PC-9 (cell line): ENCODE measurements at regions not wholly inside any gene's neighbourhood (a gene's known extent, or its start where the extent isn't known, plus 50 kb on each side); places are given as distances from the start of the nearest gene placed in this dataset.

ENCODE experiments used
- BruUV-seq: library from RNA; stranded (reverse); fragments of 400-500 nt; replicated peaks from 2 replicates; lab custom pipeline; 2021; lab: Mats Ljungman, UMichigan
- CTCF ChIA-PET: fragments of 300-600 bp; sonication (Branson Sonifier 250); formaldehyde crosslinking; loops from one replicate; lab custom pipeline; 2022; ENCODE audit warnings: antibody characterized with exemption; lab: Charles Lee
- POLR2A ChIA-PET: fragments of 300-600 bp; sonication (Branson Sonifier 250); formaldehyde crosslinking; loops from one replicate; lab custom pipeline; 2022; ENCODE audit warnings: antibody characterized with exemption; ENCODE audit not compliant: unreplicated experiment; lab: Charles Lee
- DNase-seq, 2 experiments: peaks; one replicate each; pipeline versions ENCODE4 v3.0.0 to v3.0.0-alpha.2; 2015 to 2022; ENCODE audit warnings: mixed read lengths in 1 of 2
- H2AFZ ChIP-seq: fragments of 200-600 bp; sonication (generic); 2 replicates; pipeline ENCODE4 v1.8.1; 2017; ENCODE audit warnings: antibody characterized with exemption
- H3F3A ChIP-seq: fragments of 200-600 bp; sonication (generic); 2 replicates; pipeline ENCODE4 v1.8.1; 2017; ENCODE audit warnings: antibody characterized with exemption, mild to moderate bottlenecking, low read depth; ENCODE audit not compliant: insufficient read depth
- H3K27ac ChIP-seq: fragments of 200-600 bp; sonication (generic); 2 replicates; pipeline ENCODE4 v1.6.1; 2016; ENCODE audit warnings: mixed run types
- H3K27me3 ChIP-seq: fragments of 200-600 bp; sonication (generic); 2 replicates; pipeline ENCODE4 v1.6.1; 2016; ENCODE audit warnings: low read depth, mixed run types; ENCODE audit not compliant: insufficient read depth
- H3K36me3 ChIP-seq: fragments of 200-600 bp; sonication (generic); 2 replicates; pipeline ENCODE4 v1.6.1; 2016; ENCODE audit warnings: low read depth, mixed run types
- H3K4me1 ChIP-seq: fragments of 200-600 bp; sonication (generic); replicated peaks from 2 replicates; pipeline ENCODE4 v1.6.1; 2016; ENCODE audit warnings: mixed run types; ENCODE audit not compliant: insufficient read depth
- H3K4me2 ChIP-seq: fragments of 200-600 bp; sonication (generic); 2 replicates; pipeline ENCODE4 v1.6.1; 2017; ENCODE audit warnings: mixed run types
- H3K4me3 ChIP-seq: fragments of 200-600 bp; sonication (generic); 2 replicates; pipeline ENCODE4 v1.6.1; 2016; ENCODE audit warnings: mixed run types
- H3K79me2 ChIP-seq: fragments of 200-600 bp; sonication (generic); 2 replicates; pipeline ENCODE4 v1.6.1; 2017; ENCODE audit warnings: low read depth, mixed run types
- H3K9me2 ChIP-seq: fragments of 200-600 bp; sonication (generic); 2 replicates; pipeline ENCODE4 v1.8.1; 2017; ENCODE audit warnings: mild to moderate bottlenecking; ENCODE audit not compliant: insufficient read depth
- H3K9me3 ChIP-seq: fragments of 200-600 bp; sonication (generic); 2 replicates; pipeline ENCODE4 v1.8.1; 2016; ENCODE audit warnings: low read depth; ENCODE audit not compliant: insufficient read depth
- H4K20me1 ChIP-seq: fragments of 200-600 bp; sonication (generic); 2 replicates; pipeline ENCODE4 v1.8.1; 2017; ENCODE audit not compliant: insufficient read depth
- CTCF ChIP-seq: fragments of 200-600 bp; sonication (generic); conservative IDR thresholded peaks from 2 replicates; pipeline ENCODE4 v1.6.1; 2017; ENCODE audit warnings: mixed run types, antibody characterized with exemption, mild to moderate bottlenecking, moderate library complexity
- EZH2 ChIP-seq: fragments of 200-600 bp; sonication (generic); IDR thresholded peaks from 2 replicates; pipeline ENCODE4 v1.8.0; 2017; ENCODE audit warnings: antibody characterized with exemption, low read depth
- intact Hi-C: fragments of 100-400 bp; cut with micrococcal nuclease; formaldehyde crosslinking; loops from one replicate; pipeline ENCODE4 v1.10.0; 2022; ENCODE audit not compliant: unreplicated experiment

- intact Hi-C loops = no loop called here
Observed at GRCh38 chr5:97545446-97545845, 362.4 kb upstream of the RIOK2 start.

GRCh38 chr5:97545886-97546535 lies 363.0 kb upstream of the RIOK2 start:
- Histone ChIP-seq H3K27me3 (no peaks in the 10 kb centered on the region), H3K9me2 (no peaks in the 10 kb centered on the region), H3K27ac (no peak overlapping the region), H3K36me3 (no peaks in the 10 kb centered on the region), H4K20me1 (no peaks in the 10 kb centered on the region), H3K79me2 (no peaks in the 10 kb centered on the region), H3K4me2 (no peak overlapping the region), H3K9me3 (no peaks in the 10 kb centered on the region), H3K4me1 (no peaks in the 10 kb centered on the region), H2AFZ (no peak overlapping the region), H3K4me3 (no peak overlapping the region), H3F3A (no peaks in the 10 kb centered on the region)
- ChIA-PET POLR2A (no interaction called here), CTCF (no interaction called here)
- TF ChIP-seq EZH2 = no peak
- no peak for TF ChIP-seq CTCF
- intact Hi-C loops = no loop called here
- no TSS peak for BruUV-seq
- DNase-seq = no peak

More at GRCh38 chr5:97545446-97545845, 362.4 kb upstream of the RIOK2 start:
- Histone ChIP-seq H3K4me1 (no peaks in the 10 kb centered on the region), H3K9me3 (no peaks in the 10 kb centered on the region), H3K27me3 (no peaks in the 10 kb centered on the region), H3K9me2 (no peaks in the 10 kb centered on the region), H3K36me3 (no peaks in the 10 kb centered on the region), H4K20me1 (no peaks in the 10 kb centered on the region), H3K4me2 (no peak overlapping the region), H3K27ac (no peak overlapping the region), H3K79me2 (no peaks in the 10 kb centered on the region), H3K4me3 (no peak overlapping the region), H2AFZ (no peak overlapping the region), H3F3A (no peaks in the 10 kb centered on the region)
- ChIA-PET POLR2A (no interaction called here), CTCF (no interaction called here)
- DNase-seq = no peak
- TF ChIP-seq EZH2 = no peak
- no TSS peak for BruUV-seq

- Histone ChIP-seq H3K9me2 (no peaks in the 10 kb centered on the region), H3K27ac (no peak overlapping the region), H3K4me2 (no peak overlapping the region), H2AFZ (no peak overlapping the region), H3K9me3 (no peaks in the 10 kb centered on the region), H4K20me1 (no peaks in the 10 kb centered on the region), H3K4me1 (no peaks in the 10 kb centered on the region), H3K79me2 (no peaks in the 10 kb centered on the region), H3F3A (no peaks in the 10 kb centered on the region), H3K27me3 (no peaks in the 10 kb centered on the region), H3K4me3 (no peak overlapping the region), H3K36me3 (no peaks in the 10 kb centered on the region)
- POLR2A ChIA-PET = no interaction called here
- intact Hi-C loops = no loop called here
- no peak for DNase-seq
- CTCF ChIA-PET = no interaction called here
- TF ChIP-seq EZH2 (no peak), CTCF (no peak)
- BruUV-seq = no TSS peak
Observed at GRCh38 chr5:97547430-97547829, 364.4 kb upstream of the RIOK2 start.
